ENCODE measurements at regions not wholly inside any gene's neighbourhood (a gene's known extent, or its start where the extent isn't known, plus 50 kb on each side); places are given as distances from the start of the nearest gene placed in this dataset.

DNA sequence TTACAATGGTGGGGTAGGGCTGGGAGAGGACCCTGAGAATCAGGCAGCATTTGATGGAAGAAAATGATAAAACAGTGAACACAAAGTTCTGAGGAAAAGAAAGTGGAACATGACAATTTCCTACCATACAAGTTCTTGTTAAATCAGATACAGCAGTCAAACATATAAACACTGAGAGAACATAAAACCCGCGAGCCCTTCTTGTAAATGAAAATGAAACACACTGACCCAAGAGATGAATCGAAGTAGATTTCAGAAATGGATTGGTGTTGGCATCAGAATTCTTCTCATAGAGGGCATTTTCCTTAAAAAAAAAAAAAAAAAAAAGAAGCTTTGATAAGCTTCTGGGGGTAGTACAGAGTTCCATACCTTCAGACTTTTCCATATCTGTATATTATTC, 134.7 kb upstream of the TMEM45B start:
- TF ChIP-seq EP300 (conservative IDR thresholded peaks at IDR 0.05; ENCODE audit: poor library complexity, severe bottlenecking) (no peak), EZH2 (IDR thresholded peaks at IDR 0.05; ENCODE audit: borderline replicate concordance, insufficient read depth, low read length, poor library complexity, severe bottlenecking) (no peak)
- TF ChIP-seq, protein P1, sequence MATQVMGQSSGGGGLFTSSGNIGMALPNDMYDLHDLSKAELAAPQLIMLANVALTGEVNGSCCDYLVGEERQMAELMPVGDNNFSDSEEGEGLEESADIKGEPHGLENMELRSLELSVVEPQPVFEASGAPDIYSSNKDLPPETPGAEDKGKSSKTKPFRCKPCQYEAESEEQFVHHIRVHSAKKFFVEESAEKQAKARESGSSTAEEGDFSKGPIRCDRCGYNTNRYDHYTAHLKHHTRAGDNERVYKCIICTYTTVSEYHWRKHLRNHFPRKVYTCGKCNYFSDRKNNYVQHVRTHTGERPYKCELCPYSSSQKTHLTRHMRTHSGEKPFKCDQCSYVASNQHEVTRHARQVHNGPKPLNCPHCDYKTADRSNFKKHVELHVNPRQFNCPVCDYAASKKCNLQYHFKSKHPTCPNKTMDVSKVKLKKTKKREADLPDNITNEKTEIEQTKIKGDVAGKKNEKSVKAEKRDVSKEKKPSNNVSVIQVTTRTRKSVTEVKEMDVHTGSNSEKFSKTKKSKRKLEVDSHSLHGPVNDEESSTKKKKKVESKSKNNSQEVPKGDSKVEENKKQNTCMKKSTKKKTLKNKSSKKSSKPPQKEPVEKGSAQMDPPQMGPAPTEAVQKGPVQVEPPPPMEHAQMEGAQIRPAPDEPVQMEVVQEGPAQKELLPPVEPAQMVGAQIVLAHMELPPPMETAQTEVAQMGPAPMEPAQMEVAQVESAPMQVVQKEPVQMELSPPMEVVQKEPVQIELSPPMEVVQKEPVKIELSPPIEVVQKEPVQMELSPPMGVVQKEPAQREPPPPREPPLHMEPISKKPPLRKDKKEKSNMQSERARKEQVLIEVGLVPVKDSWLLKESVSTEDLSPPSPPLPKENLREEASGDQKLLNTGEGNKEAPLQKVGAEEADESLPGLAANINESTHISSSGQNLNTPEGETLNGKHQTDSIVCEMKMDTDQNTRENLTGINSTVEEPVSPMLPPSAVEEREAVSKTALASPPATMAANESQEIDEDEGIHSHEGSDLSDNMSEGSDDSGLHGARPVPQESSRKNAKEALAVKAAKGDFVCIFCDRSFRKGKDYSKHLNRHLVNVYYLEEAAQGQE (IDR thresholded peaks at IDR 0.05; ENCODE audit: borderline replicate concordance), result no peak
- TF ChIP-seq, protein P2, sequence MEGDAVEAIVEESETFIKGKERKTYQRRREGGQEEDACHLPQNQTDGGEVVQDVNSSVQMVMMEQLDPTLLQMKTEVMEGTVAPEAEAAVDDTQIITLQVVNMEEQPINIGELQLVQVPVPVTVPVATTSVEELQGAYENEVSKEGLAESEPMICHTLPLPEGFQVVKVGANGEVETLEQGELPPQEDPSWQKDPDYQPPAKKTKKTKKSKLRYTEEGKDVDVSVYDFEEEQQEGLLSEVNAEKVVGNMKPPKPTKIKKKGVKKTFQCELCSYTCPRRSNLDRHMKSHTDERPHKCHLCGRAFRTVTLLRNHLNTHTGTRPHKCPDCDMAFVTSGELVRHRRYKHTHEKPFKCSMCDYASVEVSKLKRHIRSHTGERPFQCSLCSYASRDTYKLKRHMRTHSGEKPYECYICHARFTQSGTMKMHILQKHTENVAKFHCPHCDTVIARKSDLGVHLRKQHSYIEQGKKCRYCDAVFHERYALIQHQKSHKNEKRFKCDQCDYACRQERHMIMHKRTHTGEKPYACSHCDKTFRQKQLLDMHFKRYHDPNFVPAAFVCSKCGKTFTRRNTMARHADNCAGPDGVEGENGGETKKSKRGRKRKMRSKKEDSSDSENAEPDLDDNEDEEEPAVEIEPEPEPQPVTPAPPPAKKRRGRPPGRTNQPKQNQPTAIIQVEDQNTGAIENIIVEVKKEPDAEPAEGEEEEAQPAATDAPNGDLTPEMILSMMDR (IDR thresholded peaks at IDR 0.05; ENCODE audit: poor library complexity, severe bottlenecking), result no peak
